Tibial artery (tissue), 4 donors: ENCODE measurements at regions not wholly inside any gene's neighbourhood (a gene's known extent, or its start where the extent isn't known, plus 50 kb on each side); places are given as distances from the start of the nearest gene placed in this dataset.

Experiments
- DNase-seq, 2 donors: peaks; one replicate each; pipeline ENCODE4 v3.0.0-alpha.2; 2019
- H3K27ac ChIP-seq, 2 donors: fragments of 200-600 bp; sonication (generic) in 1 of 2; 1 replicate in 1 of 2; 2 replicates in 1 of 2; pipeline ENCODE4 v1.5.1; 2018 to 2019; ENCODE audit warnings: mild to moderate bottlenecking in 1 of 2
- H3K27me3 ChIP-seq, 2 donors: fragments of 200-600 bp; sonication (generic) in 1 of 2; one replicate each; pipeline versions ENCODE4 v1.5.1 to v1.6.0; 2016 to 2019
- H3K36me3 ChIP-seq, 3 donors: fragments of 200-600 bp; sonication (generic) in 2 of 3; one replicate each; pipeline ENCODE4 v1.5.1; 2016 to 2019; ENCODE audit warnings: mild to moderate bottlenecking in 2 of 3
- H3K4me1 ChIP-seq, 4 donors: fragments of 200-600 bp; sonication (generic) in 2 of 4; 1 replicate in 3 of 4; 2 replicates in 1 of 4; pipeline ENCODE4 v1.5.1; 2016 to 2019
- H3K4me3 ChIP-seq, 2 donors: fragments of 200-600 bp; sonication (generic) in 1 of 2; 1 replicate in 1 of 2; 2 replicates in 1 of 2; pipeline ENCODE4 v1.5.1; 2018 to 2019; ENCODE audit warnings: mild to moderate bottlenecking in 2 of 2
- H3K9me3 ChIP-seq, 3 donors: fragments of 200-600 bp; sonication (generic) in 1 of 3; one replicate each; pipeline ENCODE4 v1.5.1; 2016 to 2019
- intact Hi-C: fragments of 100-400 bp; cut with DNase I; formaldehyde crosslinking; loops from one replicate; pipeline ENCODE4 v1.15.0; 2023; ENCODE audit warnings: low total_unique reads
- TF ChIP-seq, protein P1 (sequence below), 2 experiments: fragments of 200-600 bp in 1 of 2; fragments of 450-650 bp in 1 of 2; IDR thresholded peaks; one replicate each; pipeline ENCODE4 v1.5.1; 2017 to 2019; ENCODE audit warnings: antibody characterized with exemption in 2 of 2, mild to moderate bottlenecking in 1 of 2, moderate library complexity in 1 of 2

GRCh38 chr12:124694846-124695497 is 127.6 kb upstream of the NCOR2 start:
- Histone ChIP-seq H3K9me3 (peaks cover 0 to 12% (median 7%) of the 10 kb centered on the region in 3 donors), H3K4me3 (no peak overlapping the region), H3K27ac (no peak overlapping the region), H3K4me1 (peaks cover 0 to 43% (median 19%) of the 10 kb centered on the region in 4 donors), H3K27me3 (no peaks in the 10 kb centered on the region), H3K36me3 (no peaks in the 10 kb centered on the region)
- intact Hi-C loops, result no loop called here
- DNase-seq, result no peak
- TF ChIP-seq, protein P1, sequence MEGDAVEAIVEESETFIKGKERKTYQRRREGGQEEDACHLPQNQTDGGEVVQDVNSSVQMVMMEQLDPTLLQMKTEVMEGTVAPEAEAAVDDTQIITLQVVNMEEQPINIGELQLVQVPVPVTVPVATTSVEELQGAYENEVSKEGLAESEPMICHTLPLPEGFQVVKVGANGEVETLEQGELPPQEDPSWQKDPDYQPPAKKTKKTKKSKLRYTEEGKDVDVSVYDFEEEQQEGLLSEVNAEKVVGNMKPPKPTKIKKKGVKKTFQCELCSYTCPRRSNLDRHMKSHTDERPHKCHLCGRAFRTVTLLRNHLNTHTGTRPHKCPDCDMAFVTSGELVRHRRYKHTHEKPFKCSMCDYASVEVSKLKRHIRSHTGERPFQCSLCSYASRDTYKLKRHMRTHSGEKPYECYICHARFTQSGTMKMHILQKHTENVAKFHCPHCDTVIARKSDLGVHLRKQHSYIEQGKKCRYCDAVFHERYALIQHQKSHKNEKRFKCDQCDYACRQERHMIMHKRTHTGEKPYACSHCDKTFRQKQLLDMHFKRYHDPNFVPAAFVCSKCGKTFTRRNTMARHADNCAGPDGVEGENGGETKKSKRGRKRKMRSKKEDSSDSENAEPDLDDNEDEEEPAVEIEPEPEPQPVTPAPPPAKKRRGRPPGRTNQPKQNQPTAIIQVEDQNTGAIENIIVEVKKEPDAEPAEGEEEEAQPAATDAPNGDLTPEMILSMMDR (IDR thresholded peaks at IDR 0.05), result no peak

DNA sequence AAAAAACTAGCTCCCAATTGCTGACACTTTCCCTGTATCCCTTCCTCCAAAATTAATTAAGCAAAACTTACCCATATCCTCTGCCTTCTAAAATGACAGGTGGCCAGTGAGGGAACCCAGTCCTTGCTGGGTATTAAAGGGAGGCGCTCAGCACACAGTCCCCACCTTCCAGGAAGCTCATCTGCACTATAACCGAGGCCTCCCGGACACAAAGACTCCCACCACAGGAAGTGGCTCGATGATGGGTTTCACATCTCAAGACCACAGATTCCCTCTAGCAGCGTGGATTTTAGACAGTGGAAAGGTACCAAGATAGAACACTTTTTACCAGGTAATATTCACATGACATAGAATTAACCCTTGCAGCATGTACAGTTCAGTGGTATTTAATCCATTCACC is 126.8 kb upstream of the NCOR2 start:
- TF ChIP-seq, protein P1 (IDR thresholded peaks at IDR 0.05), result no peak
- no peak for DNase-seq
- Histone ChIP-seq H3K9me3 (peaks cover 0 to 12% (median 7%) of the 10 kb centered on the region in 3 donors), H3K27ac (no peak overlapping the region), H3K4me1 (peaks cover 0 to 42% (median 17%) of the 10 kb centered on the region in 4 donors), H3K27me3 (no peaks in the 10 kb centered on the region), H3K4me3 (no peak overlapping the region), H3K36me3 (no peaks in the 10 kb centered on the region)
- intact Hi-C loops, result no loop called here

- Histone ChIP-seq H3K4me1 (peaks cover 0 to 33% (median 14%) of the 10 kb centered on the region in 4 donors), H3K9me3 (peaks cover 0 to 12% (median 7%) of the 10 kb centered on the region in 3 donors), H3K27ac (no peak overlapping the region), H3K4me3 (no peak overlapping the region), H3K27me3 (no peaks in the 10 kb centered on the region), H3K36me3 (no peaks in the 10 kb centered on the region)
- intact Hi-C loops, result no loop called here
- TF ChIP-seq, protein P1 (IDR thresholded peaks at IDR 0.05), result no peak
- no peak for DNase-seq
Measured at GRCh38 chr12:124693111-124693723, 125.8 kb upstream of the NCOR2 start.

DNA sequence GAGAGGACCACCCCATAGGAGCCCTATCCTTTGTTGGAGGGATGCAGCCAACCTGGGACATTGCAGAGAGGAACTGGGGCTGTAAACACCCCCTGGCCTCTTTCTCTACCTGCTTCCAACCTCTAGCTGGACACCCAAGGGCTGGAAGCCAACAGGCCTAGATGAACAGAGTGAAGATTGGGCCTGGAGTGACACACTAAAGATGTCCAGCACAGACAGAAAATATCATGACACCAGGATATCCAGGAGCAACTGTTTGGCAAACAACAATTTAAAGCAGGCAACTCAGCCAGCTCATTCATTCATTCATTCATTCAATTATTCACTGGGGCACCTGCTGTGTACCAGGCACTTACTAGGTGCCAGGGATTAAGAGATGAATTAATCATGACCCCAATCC is 125.0 kb upstream of the NCOR2 start:
- Histone ChIP-seq H3K36me3 (no peaks in the 10 kb centered on the region), H3K4me3 (no peak overlapping the region), H3K9me3 (peaks cover 0 to 12% (median 7%) of the 10 kb centered on the region in 3 donors), H3K27me3 (no peaks in the 10 kb centered on the region), H3K27ac (no peak overlapping the region), H3K4me1 (peaks cover 0 to 34% (median 16%) of the 10 kb centered on the region in 4 donors)
- TF ChIP-seq, protein P1 (IDR thresholded peaks at IDR 0.05), result no peak
- intact Hi-C loops, result no loop called here
- DNase-seq, result no peak

GRCh38 chr12:124691429-124691828 is 124.0 kb upstream of the NCOR2 start:
- Histone ChIP-seq H3K27me3 (no peaks in the 10 kb centered on the region), H3K9me3 (peaks cover 0 to 12% (median 7%) of the 10 kb centered on the region in 3 donors), H3K36me3 (no peaks in the 10 kb centered on the region), H3K4me1 (peaks cover 0 to 24% (median 12%) of the 10 kb centered on the region in 4 donors), H3K4me3 (no peak overlapping the region), H3K27ac (no peak overlapping the region)
- DNase-seq, result no peak
- TF ChIP-seq, protein P1 (IDR thresholded peaks at IDR 0.05), result no peak
- intact Hi-C loops, result no loop called here
